Subcutaneous abdominal adipose tissue (tissue), 5 donors: ENCODE measurements at regions not wholly inside any gene's neighbourhood (a gene's known extent, or its start where the extent isn't known, plus 50 kb on each side); places are given as distances from the start of the nearest gene placed in this dataset.

Source experiments
- H3K27ac ChIP-seq: one replicate; pipeline ENCODE4 v1.7.0; 2013; ENCODE audit warnings: low read depth, mild to moderate bottlenecking, inconsistent platforms, low read length, moderate library complexity
- H3K27me3 ChIP-seq, 5 donors: one replicate each; pipeline ENCODE4 v1.7.0; 2013; ENCODE audit warnings: low read length in 5 of 5, inconsistent platforms in 1 of 5; ENCODE audit not compliant: control insufficient read depth in 5 of 5, insufficient read depth in 4 of 5
- H3K36me3 ChIP-seq, 5 donors: one replicate each; pipeline ENCODE4 v1.7.0; 2013; ENCODE audit warnings: low read length in 5 of 5; ENCODE audit not compliant: control insufficient read depth in 5 of 5, insufficient read depth in 5 of 5
- H3K4me1 ChIP-seq, 5 donors: one replicate each; pipeline ENCODE4 v1.7.0; 2013; ENCODE audit warnings: low read length in 5 of 5, mild to moderate bottlenecking in 3 of 5, moderate library complexity in 1 of 5; ENCODE audit not compliant: control insufficient read depth in 5 of 5, insufficient read depth in 5 of 5
- H3K4me3 ChIP-seq, 5 donors: one replicate each; pipeline ENCODE4 v1.7.0; 2013; ENCODE audit warnings: low read length in 5 of 5, low read depth in 1 of 5
- H3K9ac ChIP-seq, 5 donors: one replicate each; pipeline ENCODE4 v1.7.0; 2013; ENCODE audit warnings: low read length in 5 of 5, mild to moderate bottlenecking in 4 of 5, moderate library complexity in 3 of 5
- H3K9me3 ChIP-seq, 5 donors: one replicate each; pipeline ENCODE4 v1.7.0; 2013; ENCODE audit warnings: low read length in 5 of 5; ENCODE audit not compliant: control insufficient read depth in 5 of 5
- donor health status: healthy.
- donor health status: healthy.
- donor health status: healthy.
- donor health status: healthy.
- donor health status: healthy.

DNA sequence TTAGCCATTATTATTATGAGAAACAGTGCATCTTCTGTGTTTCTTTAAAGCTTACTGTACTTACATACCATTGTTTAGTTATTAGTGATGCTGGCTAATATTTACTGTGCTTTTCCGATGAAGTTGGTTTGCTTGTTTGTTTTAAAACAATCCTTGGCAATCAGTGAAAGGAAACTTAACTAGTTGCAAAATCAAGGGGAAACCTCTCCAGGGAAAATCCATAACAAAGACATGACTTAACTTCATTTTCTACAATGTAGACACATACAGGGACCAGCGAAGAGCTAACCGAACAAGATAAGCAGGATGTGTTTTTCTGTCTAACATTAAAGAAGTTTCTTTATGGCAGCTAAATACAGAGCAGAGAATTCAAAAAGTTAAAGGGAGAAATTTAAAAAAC is 102.5 kb upstream of the PARP11 start:
- Histone ChIP-seq H3K4me3 (no peak overlapping the region), H3K27me3 (no peaks in the 10 kb centered on the region), H3K9me3 (no peaks in the 10 kb centered on the region), H3K4me1 (peaks cover 0 to 4% (median 0%) of the 10 kb centered on the region in 5 donors), H3K36me3 (no peaks in the 10 kb centered on the region), H3K27ac (no peak overlapping the region), H3K9ac (no peak overlapping the region)

- H3K9ac ChIP-seq = no peak overlapping the region
- H3K4me1 ChIP-seq = peaks cover 0 to 4% (median 0%) of the 10 kb centered on the region in 5 donors
- H3K27me3 ChIP-seq = no peaks in the 10 kb centered on the region
- no peak overlapping the region for H3K27ac ChIP-seq
- no peak overlapping the region for H3K4me3 ChIP-seq
- H3K9me3 ChIP-seq = no peaks in the 10 kb centered on the region
- H3K36me3 ChIP-seq = no peaks in the 10 kb centered on the region
Observed at GRCh38 chr12:3974883-3975282, 101.7 kb upstream of the PARP11 start.

GRCh38 chr12:3973973-3974644 is 100.9 kb upstream of the PARP11 start:
- Histone ChIP-seq H3K4me3 (no peak overlapping the region), H3K27me3 (no peaks in the 10 kb centered on the region), H3K36me3 (no peaks in the 10 kb centered on the region), H3K27ac (no peak overlapping the region), H3K9ac (no peak overlapping the region), H3K9me3 (no peaks in the 10 kb centered on the region), H3K4me1 (peaks cover 0 to 4% (median 0%) of the 10 kb centered on the region in 5 donors)

DNA sequence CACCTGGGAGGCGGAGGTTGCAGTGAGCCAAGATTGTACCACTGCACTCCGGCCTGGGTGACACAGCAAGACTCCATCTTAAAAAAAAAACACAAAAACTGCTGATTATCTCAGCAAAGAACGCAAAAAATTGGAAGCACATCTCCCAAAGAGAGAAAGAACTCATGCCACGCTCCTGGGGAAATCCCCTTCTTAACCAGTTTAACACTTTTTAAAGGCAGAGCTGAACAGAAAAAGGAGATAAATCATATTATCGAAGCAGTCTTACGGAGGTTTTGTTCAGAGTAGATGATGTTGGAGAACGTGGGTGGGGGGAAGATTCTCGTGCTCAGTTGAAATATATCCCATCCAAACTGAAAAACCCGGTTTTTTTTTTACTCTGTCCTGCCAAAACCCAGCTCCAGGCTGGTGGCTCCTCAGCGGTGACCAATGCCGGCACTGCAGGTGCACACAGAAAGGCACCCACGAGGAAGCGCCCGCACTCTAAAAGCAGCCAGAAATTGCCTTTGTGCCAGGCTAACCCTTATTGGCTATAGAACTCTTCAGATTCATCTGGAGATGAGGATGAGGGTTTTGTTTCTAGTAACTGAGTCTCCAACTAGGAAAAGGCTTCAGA is 100.2 kb upstream of the PARP11 start:
- Histone ChIP-seq H3K9ac (no peak overlapping the region), H3K27me3 (peaks cover 0 to 2% (median 0%) of the 10 kb centered on the region in 5 donors), H3K4me3 (no peak overlapping the region), H3K4me1 (peaks cover 0 to 4% (median 0%) of the 10 kb centered on the region in 5 donors), H3K27ac (no peak overlapping the region), H3K9me3 (no peaks in the 10 kb centered on the region), H3K36me3 (no peaks in the 10 kb centered on the region)

DNA sequence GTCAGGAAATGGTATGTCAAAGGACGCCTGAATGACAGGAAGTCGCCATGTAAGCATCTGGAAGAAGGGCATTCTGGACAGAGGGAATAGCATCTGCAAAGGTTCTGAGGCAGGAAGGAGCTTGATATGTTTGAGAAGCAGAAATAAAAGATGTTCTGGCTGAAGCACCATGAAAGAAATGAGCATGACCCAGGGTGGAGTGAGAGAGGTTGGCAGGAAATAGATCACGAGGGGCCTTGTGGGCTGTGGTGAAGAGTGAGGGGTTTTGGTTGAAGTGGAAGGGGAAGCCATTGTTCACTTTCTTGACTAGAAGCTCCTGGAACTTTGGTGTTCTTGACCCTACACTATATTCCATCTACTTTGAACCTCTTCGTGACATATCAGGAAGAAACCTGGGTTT is 99.4 kb upstream of the PARP11 start:
- no peak overlapping the region for H3K27ac ChIP-seq
- H3K4me3 ChIP-seq = no peak overlapping the region
- peaks cover 0 to 4% (median 0%) of the 10 kb centered on the region in 5 donors for H3K4me1 ChIP-seq
- H3K9me3 ChIP-seq = no peaks in the 10 kb centered on the region
- H3K27me3 ChIP-seq = peaks cover 0 to 8% (median 3%) of the 10 kb centered on the region in 5 donors
- H3K9ac ChIP-seq = no peak overlapping the region
- no peaks in the 10 kb centered on the region for H3K36me3 ChIP-seq

DNA sequence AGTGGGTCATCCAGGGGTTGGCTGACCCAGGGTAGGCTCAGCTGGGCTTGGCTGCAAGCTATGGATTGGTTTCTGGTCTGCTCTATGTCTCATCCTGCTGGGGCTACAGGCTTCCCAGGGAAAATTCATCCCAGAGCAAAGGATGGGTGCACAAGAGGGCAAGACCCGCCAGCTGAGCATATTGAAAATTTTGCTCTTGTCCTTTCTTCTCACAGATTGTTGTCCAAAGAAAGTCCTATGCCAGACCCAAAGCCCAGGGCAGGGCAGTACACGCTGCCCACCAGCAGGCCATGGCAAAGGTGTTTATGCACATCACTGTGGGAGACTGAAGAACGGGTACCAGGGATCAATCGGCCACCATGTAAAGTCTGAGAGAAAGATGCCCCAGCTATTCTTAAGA is 95.3 kb upstream of the PARP11 start:
- peaks cover 0 to 8% (median 3%) of the 10 kb centered on the region in 5 donors for H3K27me3 ChIP-seq
- no peaks in the 10 kb centered on the region for H3K9me3 ChIP-seq
- H3K4me3 ChIP-seq = no peak overlapping the region
- no peaks in the 10 kb centered on the region for H3K4me1 ChIP-seq
- no peaks in the 10 kb centered on the region for H3K36me3 ChIP-seq
- H3K9ac ChIP-seq = no peak overlapping the region
- no peak overlapping the region for H3K27ac ChIP-seq

GRCh38 chr12:3967556-3968160 is 94.5 kb upstream of the PARP11 start:
- no peaks in the 10 kb centered on the region for H3K9me3 ChIP-seq
- no peaks in the 10 kb centered on the region for H3K4me1 ChIP-seq
- H3K4me3 ChIP-seq = no peak overlapping the region
- no peaks in the 10 kb centered on the region for H3K36me3 ChIP-seq
- H3K27me3 ChIP-seq = peaks cover 3 to 15% (median 6%) of the 10 kb centered on the region in 5 donors
- no peak overlapping the region for H3K9ac ChIP-seq
- H3K27ac ChIP-seq = no peak overlapping the region

- Histone ChIP-seq H3K4me1 (no peaks in the 10 kb centered on the region), H3K9me3 (no peaks in the 10 kb centered on the region), H3K36me3 (no peaks in the 10 kb centered on the region)
Observed at GRCh38 chr12:3966376-3966775, 93.2 kb upstream of the PARP11 start.

DNA sequence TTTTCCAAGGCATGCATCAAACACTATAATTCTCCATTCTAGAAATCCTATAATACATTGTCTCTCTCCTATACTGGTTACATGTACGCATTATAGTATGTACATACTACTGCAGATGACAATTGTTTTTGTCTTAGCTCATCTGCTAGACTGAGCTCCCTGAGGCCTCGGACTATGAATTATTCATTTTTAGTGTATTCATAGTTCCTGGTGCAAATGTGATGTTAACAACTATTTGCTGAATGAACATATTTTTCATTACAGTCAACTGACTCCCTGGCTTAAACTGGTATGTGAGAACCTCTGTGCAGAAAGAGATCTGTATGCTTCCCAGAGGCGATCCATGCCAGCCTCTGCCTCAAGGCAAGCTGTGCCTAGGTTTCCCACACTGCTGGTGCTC is 91.8 kb upstream of the PARP11 start:
- Histone ChIP-seq H3K9me3 (no peaks in the 10 kb centered on the region), H3K36me3 (no peaks in the 10 kb centered on the region), H3K27ac (no peak overlapping the region), H3K4me3 (no peak overlapping the region), H3K9ac (no peak overlapping the region), H3K4me1 (no peaks in the 10 kb centered on the region), H3K27me3 (peaks cover 3 to 15% (median 8%) of the 10 kb centered on the region in 5 donors)

More at GRCh38 chr12:3966376-3966775, 93.2 kb upstream of the PARP11 start:
- Histone ChIP-seq H3K9ac (no peak overlapping the region), H3K27ac (no peak overlapping the region), H3K27me3 (peaks cover 3 to 15% (median 7%) of the 10 kb centered on the region in 5 donors), H3K4me3 (no peak overlapping the region)

GRCh38 chr12:3964439-3964838 is 91.2 kb upstream of the PARP11 start:
- peaks cover 3 to 15% (median 8%) of the 10 kb centered on the region in 5 donors for H3K27me3 ChIP-seq
- no peak overlapping the region for H3K27ac ChIP-seq
- no peaks in the 10 kb centered on the region for H3K4me1 ChIP-seq
- H3K36me3 ChIP-seq = no peaks in the 10 kb centered on the region
- H3K9me3 ChIP-seq = no peaks in the 10 kb centered on the region
- no peak overlapping the region for H3K9ac ChIP-seq
- H3K4me3 ChIP-seq = no peak overlapping the region
